ENCODE measurements at regions not wholly inside any gene's neighbourhood (a gene's known extent, or its start where the extent isn't known, plus 50 kb on each side); places are given as distances from the start of the nearest gene placed in this dataset.

DNA sequence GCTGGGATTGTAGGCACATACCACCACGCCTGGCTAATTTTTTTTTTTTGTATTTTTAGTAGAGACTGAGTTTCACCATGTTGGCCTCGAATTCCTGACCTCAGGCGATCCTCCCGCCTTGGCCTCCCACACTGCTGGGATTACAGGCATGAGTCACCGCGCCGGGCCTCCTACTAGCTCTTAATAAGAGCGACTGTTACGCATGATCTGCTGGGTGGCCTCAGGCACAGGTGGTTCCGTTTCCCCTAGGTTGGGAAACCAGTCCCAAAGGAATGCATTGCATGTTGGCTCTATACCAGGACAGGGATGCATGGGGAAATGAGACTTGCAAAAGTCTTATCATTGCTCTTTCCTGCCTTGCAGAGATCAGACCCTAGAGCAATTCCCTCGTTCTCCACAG is 184.7 kb upstream of the PPP1R26 start:
- no peaks in the 10 kb centered on the region for H3K79me2 ChIP-seq (ENCODE audit: insufficient read depth, low read length)
- no peak overlapping the region for H2AFZ ChIP-seq (ENCODE audit: low read depth, low read length, severe bottlenecking)
- H3K4me3 ChIP-seq (ENCODE audit: insufficient read depth, low read length, poor library complexity, severe bottlenecking) = no peak overlapping the region
- H4K20me1 ChIP-seq (ENCODE audit: low read depth, low read length) = no peaks in the 10 kb centered on the region
- H3F3A ChIP-seq (ENCODE audit: insufficient read depth) = no peaks in the 10 kb centered on the region
- H3K27me3 ChIP-seq (ENCODE audit: low read length) = no peaks in the 10 kb centered on the region
- no peaks in the 10 kb centered on the region for H3K36me3 ChIP-seq (ENCODE audit: low read length)
- H3K9ac ChIP-seq (ENCODE audit: low read length) = no peak overlapping the region
- H3K27ac ChIP-seq (ENCODE audit: low read depth, low read length) = no peak overlapping the region
- H3K4me2 ChIP-seq (ENCODE audit: low read depth, low read length, poor library complexity, severe bottlenecking) = no peak overlapping the region
- no peaks in the 10 kb centered on the region for H3K9me3 ChIP-seq (ENCODE audit: insufficient read depth, low read length)
- no peak for TF ChIP-seq EZH2phosphoT487 (conservative IDR thresholded peaks at IDR 0.05; ENCODE audit: low read length)
- TF ChIP-seq, protein P1, sequence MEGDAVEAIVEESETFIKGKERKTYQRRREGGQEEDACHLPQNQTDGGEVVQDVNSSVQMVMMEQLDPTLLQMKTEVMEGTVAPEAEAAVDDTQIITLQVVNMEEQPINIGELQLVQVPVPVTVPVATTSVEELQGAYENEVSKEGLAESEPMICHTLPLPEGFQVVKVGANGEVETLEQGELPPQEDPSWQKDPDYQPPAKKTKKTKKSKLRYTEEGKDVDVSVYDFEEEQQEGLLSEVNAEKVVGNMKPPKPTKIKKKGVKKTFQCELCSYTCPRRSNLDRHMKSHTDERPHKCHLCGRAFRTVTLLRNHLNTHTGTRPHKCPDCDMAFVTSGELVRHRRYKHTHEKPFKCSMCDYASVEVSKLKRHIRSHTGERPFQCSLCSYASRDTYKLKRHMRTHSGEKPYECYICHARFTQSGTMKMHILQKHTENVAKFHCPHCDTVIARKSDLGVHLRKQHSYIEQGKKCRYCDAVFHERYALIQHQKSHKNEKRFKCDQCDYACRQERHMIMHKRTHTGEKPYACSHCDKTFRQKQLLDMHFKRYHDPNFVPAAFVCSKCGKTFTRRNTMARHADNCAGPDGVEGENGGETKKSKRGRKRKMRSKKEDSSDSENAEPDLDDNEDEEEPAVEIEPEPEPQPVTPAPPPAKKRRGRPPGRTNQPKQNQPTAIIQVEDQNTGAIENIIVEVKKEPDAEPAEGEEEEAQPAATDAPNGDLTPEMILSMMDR (IDR thresholded peaks at IDR 0.05; ENCODE audit: insufficient read depth, low read length, poor library complexity, severe bottlenecking) = no peak
- no peaks in the 10 kb centered on the region for H3K9me2 ChIP-seq (replicated peaks; ENCODE audit: insufficient read depth, low read length)

DNA sequence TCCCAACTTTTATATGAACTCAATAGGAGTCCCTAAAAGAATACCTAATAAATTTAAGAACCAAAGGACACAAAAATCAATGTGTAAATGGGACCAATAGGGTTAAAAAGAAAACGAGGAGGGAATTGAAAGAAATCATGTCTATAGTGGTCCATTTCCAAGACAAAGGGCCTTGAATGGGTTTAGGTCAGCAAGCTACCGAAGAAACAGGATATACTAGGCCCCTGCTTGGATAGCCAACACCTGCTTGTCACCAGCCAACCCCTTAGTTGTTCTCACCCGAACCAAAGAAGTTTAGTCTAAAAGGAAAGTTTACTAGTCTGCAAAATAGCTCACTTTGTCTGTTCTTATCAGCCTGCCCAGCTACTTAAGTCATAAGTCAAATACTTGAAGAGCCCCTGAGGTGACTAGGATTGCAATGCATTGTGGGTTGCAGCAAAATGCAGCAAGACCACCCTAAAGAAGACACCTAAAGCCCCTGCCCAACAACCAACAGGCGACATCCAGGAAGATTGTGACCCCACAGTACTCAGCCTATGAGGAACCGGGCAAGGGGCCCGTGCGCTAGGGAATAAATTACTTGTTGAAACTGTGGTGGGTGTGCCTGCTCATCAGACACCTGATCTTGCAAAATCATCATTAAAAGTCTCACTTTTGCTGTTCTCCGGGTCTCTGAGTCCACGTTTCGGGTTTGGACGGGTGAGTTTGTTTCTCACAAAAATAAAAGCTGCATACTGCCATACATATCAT is 183.9 kb upstream of the PPP1R26 start:
- H3K79me2 ChIP-seq (ENCODE audit: insufficient read depth, low read length) = no peaks in the 10 kb centered on the region
- no peaks in the 10 kb centered on the region for H3K9me3 ChIP-seq (ENCODE audit: insufficient read depth, low read length)
- H3K27ac ChIP-seq (ENCODE audit: low read depth, low read length) = no peak overlapping the region
- H3K4me2 ChIP-seq (ENCODE audit: low read depth, low read length, poor library complexity, severe bottlenecking) = no peak overlapping the region
- no peak overlapping the region for H3K9ac ChIP-seq (ENCODE audit: low read length)
- H3K36me3 ChIP-seq (ENCODE audit: low read length) = no peaks in the 10 kb centered on the region
- H3F3A ChIP-seq (ENCODE audit: insufficient read depth) = no peaks in the 10 kb centered on the region
- no peaks in the 10 kb centered on the region for H3K9me2 ChIP-seq (replicated peaks; ENCODE audit: insufficient read depth, low read length)
- H4K20me1 ChIP-seq (ENCODE audit: low read depth, low read length) = no peaks in the 10 kb centered on the region
- no peak overlapping the region for H3K4me3 ChIP-seq (ENCODE audit: insufficient read depth, low read length, poor library complexity, severe bottlenecking)
- no peak for TF ChIP-seq EZH2phosphoT487 (conservative IDR thresholded peaks at IDR 0.05; ENCODE audit: low read length)
- TF ChIP-seq, protein P1 (IDR thresholded peaks at IDR 0.05; ENCODE audit: insufficient read depth, low read length, poor library complexity, severe bottlenecking) = no peak
- H2AFZ ChIP-seq (ENCODE audit: low read depth, low read length, severe bottlenecking) = no peak overlapping the region
- no peaks in the 10 kb centered on the region for H3K27me3 ChIP-seq (ENCODE audit: low read length)

DNA sequence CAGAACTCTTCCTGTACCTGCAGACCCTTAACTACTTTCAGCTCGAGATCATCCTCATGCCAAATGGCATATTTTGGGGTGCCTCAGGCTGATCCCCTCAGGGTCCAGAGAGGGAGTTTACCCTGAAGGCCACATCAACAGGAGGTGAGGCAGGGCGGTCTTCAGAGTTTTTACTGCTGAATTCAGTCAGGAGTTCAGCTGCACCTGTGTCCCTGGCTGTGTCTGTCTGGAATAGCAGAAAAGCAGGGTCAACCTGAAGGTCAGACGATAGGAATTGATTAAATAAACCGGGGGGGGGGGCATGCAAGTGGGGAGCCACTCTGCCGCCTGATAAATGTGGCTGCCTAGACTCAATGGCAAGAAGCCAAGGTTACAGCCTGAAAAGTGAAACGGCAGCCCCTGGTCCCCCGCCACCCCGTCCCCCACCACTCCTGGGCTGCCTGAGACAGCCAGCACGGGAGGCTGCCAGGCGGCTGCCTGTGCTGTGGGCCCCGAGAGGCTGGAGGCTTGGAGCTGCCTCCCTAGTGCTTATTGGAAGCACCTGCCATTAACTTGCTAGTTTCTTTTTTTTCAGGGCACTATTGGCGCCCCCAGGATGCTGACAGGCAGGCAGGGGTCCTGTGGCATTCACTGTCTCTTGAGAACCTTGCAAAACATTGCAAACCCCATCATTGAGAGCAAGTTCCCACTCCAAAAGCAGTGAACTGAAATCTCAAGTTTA is 182.7 kb upstream of the PPP1R26 start:
- H3K9me3 ChIP-seq (ENCODE audit: insufficient read depth, low read length) = no peaks in the 10 kb centered on the region
- no peak overlapping the region for H3K4me3 ChIP-seq (ENCODE audit: insufficient read depth, low read length, poor library complexity, severe bottlenecking)
- H3K9ac ChIP-seq (ENCODE audit: low read length) = no peak overlapping the region
- H3F3A ChIP-seq (ENCODE audit: insufficient read depth) = no peaks in the 10 kb centered on the region
- no peaks in the 10 kb centered on the region for H3K79me2 ChIP-seq (ENCODE audit: insufficient read depth, low read length)
- H3K4me2 ChIP-seq (ENCODE audit: low read depth, low read length, poor library complexity, severe bottlenecking) = no peak overlapping the region
- no peaks in the 10 kb centered on the region for H3K36me3 ChIP-seq (ENCODE audit: low read length)
- H2AFZ ChIP-seq (ENCODE audit: low read depth, low read length, severe bottlenecking) = no peak overlapping the region
- H4K20me1 ChIP-seq (ENCODE audit: low read depth, low read length) = no peaks in the 10 kb centered on the region
- TF ChIP-seq EZH2phosphoT487 (conservative IDR thresholded peaks at IDR 0.05; ENCODE audit: low read length) = no peak
- TF ChIP-seq, protein P1 (IDR thresholded peaks at IDR 0.05; ENCODE audit: insufficient read depth, low read length, poor library complexity, severe bottlenecking) = no peak
- H3K27me3 ChIP-seq (ENCODE audit: low read length) = no peaks in the 10 kb centered on the region
- no peaks in the 10 kb centered on the region for H3K9me2 ChIP-seq (replicated peaks; ENCODE audit: insufficient read depth, low read length)
- no peak overlapping the region for H3K27ac ChIP-seq (ENCODE audit: low read depth, low read length)
